ENCODE measurements at regions not wholly inside any gene's neighbourhood (a gene's known extent, or its start where the extent isn't known, plus 50 kb on each side); places are given as distances from the start of the nearest gene placed in this dataset.
"Not testable (repeated sequence)": the region's sequence is repeated elsewhere in the genome, so short reads cannot be mapped to it uniquely, and the experiment has no call there.

- DNase-seq: no peak
Observed at GRCh38 chr4:10275696-10276095, 159.1 kb upstream of the WDR1 start.

- no peak for DNase-seq
Observed at GRCh38 chr4:10273030-10273429, 156.4 kb upstream of the WDR1 start.

GRCh38 chr4:10272511-10272910 is 155.9 kb upstream of the WDR1 start:
- DNase-seq: no peak

GRCh38 chr4:10267066-10267465 is 150.5 kb upstream of the WDR1 start:
- DNase-seq: no peak

GRCh38 chr4:10260777-10261176 is 144.2 kb upstream of the WDR1 start:
- DNase-seq: no peak

GRCh38 chr4:10259976-10260375 is 143.4 kb upstream of the WDR1 start:
- no peak for DNase-seq

- DNase-seq: no peak
Observed at GRCh38 chr4:10256203-10256602, 139.6 kb upstream of the WDR1 start.

GRCh38 chr4:10253765-10254164 is 137.2 kb upstream of the WDR1 start:
- DNase-seq: no peak

- DNase-seq: no peak
Observed at GRCh38 chr4:10245751-10246150, 129.2 kb upstream of the WDR1 start.

- DNase-seq: no peak
Observed at GRCh38 chr4:10243856-10244255, 127.3 kb upstream of the WDR1 start.

GRCh38 chr4:10240691-10241090 is 124.1 kb upstream of the WDR1 start:
- DNase-seq: no peak

- DNase-seq: no peak
Observed at GRCh38 chr4:10239982-10240654, 123.5 kb upstream of the WDR1 start.

- DNase-seq: no peak
Observed at GRCh38 chr4:10237131-10237530, 120.5 kb upstream of the WDR1 start.

- DNase-seq: no peak
Observed at GRCh38 chr4:10232114-10232513, 115.5 kb upstream of the WDR1 start.

- no peak for DNase-seq
Observed at GRCh38 chr4:10226756-10227155, 110.2 kb upstream of the WDR1 start.

GRCh38 chr4:10225096-10225495 is 108.5 kb upstream of the WDR1 start:
- DNase-seq: no peak

GRCh38 chr4:10223782-10224181 is 107.2 kb upstream of the WDR1 start:
- DNase-seq: no peak

GRCh38 chr4:10213481-10213880 is 96.9 kb upstream of the WDR1 start:
- DNase-seq: not testable (repeated sequence)

- no peak for DNase-seq
Observed at GRCh38 chr4:10212901-10213300, 96.3 kb upstream of the WDR1 start.

- no peak for DNase-seq
Observed at GRCh38 chr4:10212400-10212799, 95.8 kb upstream of the WDR1 start.

GRCh38 chr4:10207116-10207515 is 90.5 kb upstream of the WDR1 start:
- no peak for DNase-seq

GRCh38 chr4:10205223-10205622 is 88.6 kb upstream of the WDR1 start:
- no peak for DNase-seq

- no peak for DNase-seq
Observed at GRCh38 chr4:10204401-10205058, 87.9 kb upstream of the WDR1 start.

GRCh38 chr4:10203851-10204250 is 87.3 kb upstream of the WDR1 start:
- no peak for DNase-seq
